CD4-positive, alpha-beta T cell (primary cell): ENCODE measurements at regions not wholly inside any gene's neighbourhood (a gene's known extent, or its start where the extent isn't known, plus 50 kb on each side); places are given as distances from the start of the nearest gene placed in this dataset.
"Not testable (repeated sequence)": the region's sequence is repeated elsewhere in the genome, so short reads cannot be mapped to it uniquely, and the experiment has no call there.

Experiments used
- ATAC-seq: fragments of 200-7000 bp; cut with Tn5 transposase; one replicate; pipeline ENCODE4 v1.10.0; 2022; ENCODE audit warnings: mild to moderate bottlenecking; ENCODE audit not compliant: poor library complexity
- CTCF ChIA-PET: fragments of 350-600 bp; sonication (Branson Sonifier 250); formaldehyde crosslinking; loops from one replicate; lab custom pipeline; 2021; ENCODE audit warnings: antibody characterized with exemption, inconsistent platforms; lab: Charles Lee
- POLR2A ChIA-PET: fragments of 350-600 bp; sonication (Branson Sonifier 250); formaldehyde crosslinking; loops from one replicate; lab custom pipeline; 2021; ENCODE audit warnings: antibody characterized with exemption, inconsistent platforms; lab: Charles Lee
- DNase-seq, 14 experiments: peaks; one replicate each; pipeline ENCODE4 v3.0.0-alpha.2; 2013 to 2020; ENCODE audit warnings: mixed read lengths in 2 of 14
- H3K27ac ChIP-seq, 2 donors: one replicate each; pipeline versions ENCODE4 v1.5.1 to v1.7.0; 2013; ENCODE audit warnings: low read length in 2 of 2, low read depth in 1 of 2, mild to moderate bottlenecking in 1 of 2
- H3K27me3 ChIP-seq, 2 experiments: 1 replicate in 1 of 2; 2 replicates in 1 of 2; pipeline versions ENCODE4 v1.6.1 to v1.7.0; 2013; ENCODE audit warnings: low read length in 2 of 2, control low read depth in 1 of 2, mild to moderate bottlenecking in 1 of 2, moderate library complexity in 1 of 2; ENCODE audit not compliant: insufficient read depth in 2 of 2, control insufficient read depth in 1 of 2
- H3K36me3 ChIP-seq: one replicate; pipeline ENCODE4 v1.6.1; 2013; ENCODE audit warnings: low read length, control low read depth; ENCODE audit not compliant: insufficient read depth
- H3K4me1 ChIP-seq: one replicate; pipeline ENCODE4 v1.6.1; 2013; ENCODE audit warnings: low read length, control low read depth; ENCODE audit not compliant: insufficient read depth
- H3K4me3 ChIP-seq: one replicate; pipeline ENCODE4 v1.5.1; 2013; ENCODE audit warnings: mild to moderate bottlenecking, low read length, moderate library complexity
- H3K9me3 ChIP-seq, 2 experiments: 1 replicate in 1 of 2; 2 replicates in 1 of 2; pipeline versions ENCODE4 v1.6.1 to v1.7.0; 2013; ENCODE audit warnings: low read length in 2 of 2, mild to moderate bottlenecking in 2 of 2, control low read depth in 1 of 2, moderate library complexity in 1 of 2; ENCODE audit not compliant: control insufficient read depth in 1 of 2, insufficient read depth in 1 of 2
- H3K27ac Mint-ChIP-seq: one replicate; pipeline ENCODE4 v1.8.0; 2020; ENCODE audit warnings: mixed read lengths
- H3K27me3 Mint-ChIP-seq: one replicate; pipeline ENCODE4 v1.8.0; 2021; ENCODE audit warnings: mixed read lengths
- H3K36me3 Mint-ChIP-seq: one replicate; pipeline ENCODE4 v1.8.0; 2021; ENCODE audit warnings: low read depth, mixed read lengths
- H3K4me1 Mint-ChIP-seq: one replicate; pipeline ENCODE4 v1.8.0; 2021; ENCODE audit warnings: low read depth, mixed read lengths
- H3K4me3 Mint-ChIP-seq: one replicate; pipeline ENCODE4 v1.8.0; 2020; ENCODE audit warnings: mild to moderate bottlenecking, mixed read lengths
- H3K9me3 Mint-ChIP-seq: one replicate; pipeline ENCODE4 v1.8.0; 2020; ENCODE audit warnings: mixed read lengths
- intact Hi-C, 2 experiments: fragments of 100-400 bp; cut with DNase I in 1 of 2; cut with micrococcal nuclease in 1 of 2; formaldehyde crosslinking; loops; one replicate each; pipeline versions ENCODE4 v1.15.1 to v1.9.0; 2023 to 2025; cut with DNase I, micrococcal nuclease

DNA sequence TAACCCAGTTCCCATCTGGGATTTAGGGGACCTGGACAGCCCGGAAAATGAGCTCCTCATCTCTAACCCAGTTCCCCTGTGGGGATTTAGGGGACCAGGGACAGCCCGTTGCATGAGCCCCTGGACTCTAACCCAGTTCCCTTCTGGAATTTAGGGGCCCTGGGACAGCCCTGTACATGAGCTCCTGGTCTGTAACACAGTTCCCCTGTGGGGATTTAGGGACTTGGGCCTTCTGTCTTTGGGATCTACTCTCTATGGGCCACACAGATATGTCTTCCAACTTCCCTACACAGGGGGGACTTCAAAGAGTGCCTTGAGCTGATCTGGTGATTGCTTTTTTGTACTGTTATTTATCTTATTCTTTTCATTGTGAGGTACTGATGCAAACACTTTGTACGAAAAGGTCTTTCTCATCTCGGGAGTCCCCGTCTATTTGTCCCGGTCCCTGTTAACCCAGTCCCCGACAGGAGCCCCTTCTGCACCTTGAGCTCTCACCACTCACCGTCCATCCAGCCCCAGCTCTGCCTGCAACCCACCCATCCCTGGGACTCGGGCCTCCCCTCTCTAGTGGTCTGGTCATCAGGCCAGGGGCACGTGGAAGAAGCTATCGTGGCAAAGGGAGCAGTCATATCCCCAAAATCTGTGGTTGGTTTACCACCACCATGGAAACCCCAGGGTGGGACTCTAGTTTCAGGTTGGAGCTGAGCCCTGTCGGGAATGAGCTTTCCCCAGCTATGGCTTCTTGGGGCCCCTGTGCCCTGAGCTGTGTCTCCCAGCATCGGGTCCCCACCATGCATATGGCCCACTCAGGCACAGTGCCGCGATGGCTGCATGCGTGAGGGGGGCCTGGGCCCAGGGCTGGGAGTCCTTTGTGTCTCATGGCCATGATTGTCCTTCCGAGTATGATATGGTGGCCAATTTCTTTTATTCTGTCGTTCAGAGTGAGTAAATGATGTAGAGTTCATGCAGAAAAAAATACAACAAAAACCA, 270.4 kb upstream of the PLCXD1 start:
- H3K9me3 ChIP-seq, H3K4me3 Mint-ChIP-seq, intact Hi-C loops, H3K27ac ChIP-seq, H3K36me3 Mint-ChIP-seq, H3K27ac Mint-ChIP-seq, H3K36me3 ChIP-seq, H3K9me3 Mint-ChIP-seq, DNase-seq, H3K4me1 Mint-ChIP-seq, CTCF ChIA-PET, H3K27me3 ChIP-seq, H3K4me3 ChIP-seq, POLR2A ChIA-PET, H3K27me3 Mint-ChIP-seq, ATAC-seq, H3K4me1 ChIP-seq: not testable (repeated sequence)

- H3K4me1 ChIP-seq, intact Hi-C loops, H3K36me3 Mint-ChIP-seq, H3K4me3 ChIP-seq, H3K4me3 Mint-ChIP-seq, H3K4me1 Mint-ChIP-seq, H3K27me3 Mint-ChIP-seq, H3K9me3 Mint-ChIP-seq, H3K27ac Mint-ChIP-seq, POLR2A ChIA-PET, H3K36me3 ChIP-seq, CTCF ChIA-PET, H3K27ac ChIP-seq, H3K9me3 ChIP-seq, H3K27me3 ChIP-seq: not testable (repeated sequence)
- ATAC-seq (peak; percentile 44), DNase-seq (peak in 1 of 14 experiments; percentile 21)
Measured at GRCh38 chrX:13821-14443, 267.2 kb upstream of the PLCXD1 start.

- H3K9me3 ChIP-seq, H3K36me3 ChIP-seq, H3K27me3 ChIP-seq, H3K9me3 Mint-ChIP-seq, H3K4me1 ChIP-seq, H3K27me3 Mint-ChIP-seq, CTCF ChIA-PET, ATAC-seq, H3K27ac ChIP-seq, H3K4me3 ChIP-seq, H3K36me3 Mint-ChIP-seq, H3K4me1 Mint-ChIP-seq, POLR2A ChIA-PET, intact Hi-C loops, H3K27ac Mint-ChIP-seq, H3K4me3 Mint-ChIP-seq: not testable (repeated sequence)
- DNase-seq, result peak in 2 of 14 experiments; percentile 1 to 10
Measured at GRCh38 chrX:14452-14851, 266.7 kb upstream of the PLCXD1 start.

- H3K4me3 ChIP-seq, intact Hi-C loops, H3K27ac Mint-ChIP-seq, H3K36me3 ChIP-seq, H3K36me3 Mint-ChIP-seq, H3K27ac ChIP-seq, H3K4me1 Mint-ChIP-seq, H3K4me1 ChIP-seq, POLR2A ChIA-PET, H3K9me3 Mint-ChIP-seq, H3K27me3 Mint-ChIP-seq, H3K27me3 ChIP-seq, H3K9me3 ChIP-seq, CTCF ChIA-PET, H3K4me3 Mint-ChIP-seq: not testable (repeated sequence)
- peak in 5 of 14 experiments; percentile 34 to 53 (median 51) for DNase-seq
- peak; percentile 87 for ATAC-seq
Measured at GRCh38 chrX:18768-19454, 262.3 kb upstream of the PLCXD1 start.

DNA sequence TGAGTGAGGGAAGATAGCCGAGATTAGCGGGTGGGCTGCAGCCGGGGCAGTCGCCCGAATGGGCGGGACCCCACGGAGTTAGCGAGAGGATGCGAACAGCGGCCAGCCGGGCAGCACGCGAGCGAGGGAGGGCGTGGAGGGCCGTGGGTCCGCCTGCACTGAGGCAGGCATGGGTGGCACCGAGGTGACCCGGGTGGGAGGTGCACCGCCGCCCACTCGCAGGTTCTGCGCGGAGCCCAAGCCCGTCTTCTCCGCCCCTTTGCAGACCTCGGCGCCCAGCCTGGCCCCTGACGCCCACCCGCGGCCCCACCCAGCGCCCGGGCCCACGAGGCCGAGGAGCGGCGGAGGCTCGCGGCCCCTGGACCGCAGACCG, 261.7 kb upstream of the PLCXD1 start:
- CTCF ChIA-PET, H3K4me1 Mint-ChIP-seq, H3K9me3 ChIP-seq, H3K4me3 ChIP-seq, H3K27me3 Mint-ChIP-seq, H3K27ac Mint-ChIP-seq, H3K36me3 Mint-ChIP-seq, POLR2A ChIA-PET, H3K36me3 ChIP-seq, intact Hi-C loops, DNase-seq, H3K4me3 Mint-ChIP-seq, H3K27ac ChIP-seq, H3K27me3 ChIP-seq, H3K9me3 Mint-ChIP-seq, H3K4me1 ChIP-seq: not testable (repeated sequence)
- ATAC-seq, result peak; percentile 40
